HCT116 (cell line): ENCODE measurements at regions not wholly inside any gene's neighbourhood (a gene's known extent, or its start where the extent isn't known, plus 50 kb on each side); places are given as distances from the start of the nearest gene placed in this dataset.

ENCODE experiments used
- ATAC-seq: fragments of 200-7000 bp; cut with Tn5 transposase; 2 replicates; pipeline ENCODE4 v1.9.1; 2020; ENCODE audit warnings: mild to moderate bottlenecking, moderate library complexity
- BruUV-seq: library from RNA; stranded (reverse); fragments of 400-500 nt; replicated peaks from 2 replicates; lab custom pipeline; 2021; lab: Mats Ljungman, UMichigan
- CTCF ChIA-PET: fragments of 300-600 bp; sonication (Branson Sonifier 250); formaldehyde crosslinking; loops from one replicate; lab custom pipeline; 2021; ENCODE audit warnings: antibody characterized with exemption; lab: Charles Lee
- POLR2A ChIA-PET: fragments of 300-600, 350-600 bp; sonication (Branson Sonifier 250); formaldehyde crosslinking; loops from one replicate; lab custom pipeline; 2021; ENCODE audit warnings: antibody characterized with exemption; lab: Charles Lee
- RAD21 ChIA-PET, 2 experiments: fragments of 300-600 bp; sonication (Branson Sonifier 250); formaldehyde crosslinking; loops; one replicate each; lab custom pipeline; 2023; ENCODE audit warnings: low total read pairs in 2 of 2; ENCODE audit not compliant: uncharacterized antibody in 2 of 2, unreplicated experiment in 2 of 2, low non-redundant PET in 1 of 2; lab: Charles Lee
- DNase-seq: peaks from one replicate; pipeline ENCODE4 v3.0.0-alpha.2; 2010; ENCODE audit warnings: low read depth, low spot score
- H2AFZ ChIP-seq: fragments of 200-600 bp; shearing (Covaris generic), sonication (generic); 2 replicates; pipeline ENCODE4 v1.6.1; 2017; ENCODE audit warnings: low read depth, mixed run types, mixed read lengths, antibody characterized with exemption, low read length; ENCODE audit not compliant: poor library complexity, severe bottlenecking
- H3K27ac ChIP-seq: 2 replicates; pipeline ENCODE4 v1.5.1; 2012; ENCODE audit warnings: low read depth, low read length
- H3K27me3 ChIP-seq: fragments of 200-600 bp; sonication (generic); 2 replicates; pipeline ENCODE4 v1.6.1; 2016; ENCODE audit warnings: mixed run types, low read length, mixed read lengths; ENCODE audit not compliant: insufficient read depth
- H3K36me3 ChIP-seq, 2 experiments: fragments of 200-500 bp in 1 of 2; fragments of 200-600 bp in 1 of 2; sonication (Bioruptor generic) in 1 of 2; sonication (generic) in 1 of 2; 2 replicates each; pipeline versions ENCODE4 v1.5.1 to v1.6.1; 2014 to 2016; ENCODE audit warnings: low read length in 2 of 2, inconsistent platforms in 1 of 2, mixed read lengths in 1 of 2, mixed run types in 1 of 2; ENCODE audit not compliant: insufficient read depth in 2 of 2, control insufficient read depth in 1 of 2
- H3K4me1 ChIP-seq, 2 experiments: fragments of 200-600 bp in 1 of 2; sonication (generic) in 1 of 2; 2 replicates each; pipeline versions ENCODE4 v1.5.1 to v1.6.1; 2012 to 2017; ENCODE audit warnings: low read length in 2 of 2, inconsistent platforms in 1 of 2, mild to moderate bottlenecking in 1 of 2, mixed read lengths in 1 of 2, mixed run types in 1 of 2, moderate library complexity in 1 of 2; ENCODE audit not compliant: insufficient read depth in 2 of 2, control insufficient read depth in 1 of 2
- H3K4me2 ChIP-seq: fragments of 200-600 bp; sonication (generic); 2 replicates; pipeline ENCODE4 v1.6.1; 2017; ENCODE audit warnings: mixed run types, low read length, mixed read lengths
- H3K4me3 ChIP-seq, 2 experiments: fragments of 200-600 bp in 1 of 2; sonication (generic) in 1 of 2; replicated peaks in 1 of 2; 2 replicates each; pipeline ENCODE4 v1.5.1; 2011 to 2016; ENCODE audit warnings: low read length in 2 of 2, control low read depth in 1 of 2, low read depth in 1 of 2, mild to moderate bottlenecking in 1 of 2, mixed read lengths in 1 of 2, mixed run types in 1 of 2
- H3K79me2 ChIP-seq: fragments of 200-600 bp; sonication (generic); 2 replicates; pipeline ENCODE4 v1.6.1; 2017; ENCODE audit warnings: mild to moderate bottlenecking, mixed run types, low read length, moderate library complexity, mixed read lengths; ENCODE audit not compliant: insufficient read depth
- H3K9ac ChIP-seq: fragments of 200-600 bp; sonication (generic); 2 replicates; pipeline ENCODE4 v1.6.1; 2016; ENCODE audit warnings: low read length, mixed read lengths
- H3K9me2 ChIP-seq: fragments of 200-600 bp; sonication (generic), shearing (Covaris generic); 2 replicates; pipeline ENCODE4 v1.6.1; 2017; ENCODE audit warnings: mixed run types, mild to moderate bottlenecking, moderate library complexity; ENCODE audit not compliant: insufficient read depth
- H3K9me3 ChIP-seq, 2 experiments: fragments of 200-500 bp in 1 of 2; fragments of 200-600 bp in 1 of 2; sonication (Bioruptor generic) in 1 of 2; sonication (generic) in 1 of 2; 2 replicates each; pipeline ENCODE4 v1.6.1; 2014 to 2017; ENCODE audit warnings: low read length in 2 of 2, mixed read lengths in 2 of 2, inconsistent platforms in 1 of 2, low read depth in 1 of 2, mild to moderate bottlenecking in 1 of 2, mixed run types in 1 of 2, moderate library complexity in 1 of 2; ENCODE audit not compliant: control insufficient read depth in 1 of 2, insufficient read depth in 1 of 2
- H4K20me1 ChIP-seq: fragments of 200-600 bp; sonication (generic), shearing (Covaris generic); 2 replicates; pipeline ENCODE4 v1.6.1; 2017; ENCODE audit warnings: mixed run types, mild to moderate bottlenecking, moderate library complexity; ENCODE audit not compliant: insufficient read depth
- CBX3 ChIP-seq: IDR thresholded peaks from 2 replicates; pipeline ENCODE4 v1.6.1; 2012; ENCODE audit warnings: low read depth
- CTCF ChIP-seq, 3 experiments: fragments of 200-600 bp in 1 of 3; sonication (generic) in 1 of 3; IDR thresholded peaks in 2 of 3; conservative IDR thresholded peaks in 1 of 3; 2 replicates each; pipeline ENCODE4 v1.5.1; 2012 to 2017; ENCODE audit warnings: low read depth in 2 of 3, low read length in 2 of 3, antibody characterized with exemption in 1 of 3, borderline replicate concordance in 1 of 3, control low read depth in 1 of 3, mild to moderate bottlenecking in 1 of 3, mixed read lengths in 1 of 3, mixed run types in 1 of 3, moderate library complexity in 1 of 3; ENCODE audit not compliant: insufficient read depth in 1 of 3
- FOSL1 ChIP-seq: IDR thresholded peaks from 2 replicates; pipeline ENCODE4 v1.6.1; 2012; ENCODE audit warnings: low read depth
- SRF ChIP-seq: IDR thresholded peaks from 2 replicates; pipeline ENCODE4 v1.6.1; 2012; ENCODE audit warnings: low read depth
- TCF7L2 ChIP-seq: IDR thresholded peaks from 2 replicates; pipeline ENCODE4 v1.7.0; 2011; ENCODE audit warnings: borderline replicate concordance, inconsistent platforms; ENCODE audit not compliant: insufficient read depth, insufficient read length; ENCODE audit errors: extremely low read depth
- YY1 ChIP-seq: IDR thresholded peaks from 2 replicates; pipeline ENCODE4 v1.6.1; 2011; ENCODE audit warnings: low read length, low read depth, moderate library complexity, mild to moderate bottlenecking; ENCODE audit not compliant: insufficient replicate concordance; ENCODE audit errors: extremely low read depth
- ZFX ChIP-seq: fragments of 450-650 bp; IDR thresholded peaks from 2 replicates; pipeline ENCODE4 v1.6.1; 2017
- ZNF274 ChIP-seq: fragments of 200-500 bp; sonication (Bioruptor generic); IDR thresholded peaks from 2 replicates; pipeline ENCODE4 v1.6.1; 2014; ENCODE audit warnings: mild to moderate bottlenecking, low read depth, low read length, inconsistent platforms
- intact Hi-C: fragments of 100-400 bp; cut with micrococcal nuclease; formaldehyde crosslinking; loops from 2 replicates; pipeline ENCODE4 v1.10.0; 2022

- no peaks in the 10 kb centered on the region for H3K9me3 ChIP-seq
- ATAC-seq = no peak
- no peaks in the 10 kb centered on the region for H3K36me3 ChIP-seq
- H3K27me3 ChIP-seq = peaks cover 5% of the 10 kb centered on the region; the same call in 1 of the 2 replicates
- TF ChIP-seq CTCF (IDR thresholded peaks at IDR 0.05 in 2 of 3, conservative IDR thresholded peaks at IDR 0.05 in 1 of 3; ENCODE audit: borderline replicate concordance in 1 of 3, insufficient read depth in 1 of 3, low read depth in 2 of 3, low read length in 2 of 3) (no peak), TCF7L2 (no peak), ZNF274 (no peak), CBX3 (no peak), YY1 (no peak), SRF (no peak), ZFX (no peak), FOSL1 (no peak)
- H3K79me2 ChIP-seq = no peaks in the 10 kb centered on the region
- H2AFZ ChIP-seq = no peak overlapping the region
- no peaks in the 10 kb centered on the region for H4K20me1 ChIP-seq
- no peak for DNase-seq
- intact Hi-C loops = no loop called here
- ChIA-PET CTCF (no interaction called here), RAD21 (no interaction called here), POLR2A (no interaction called here)
- H3K9ac ChIP-seq = no peak overlapping the region
- BruUV-seq = no TSS peak
- no peaks in the 10 kb centered on the region for H3K9me2 ChIP-seq
- no peak overlapping the region for H3K27ac ChIP-seq
- no peak overlapping the region for H3K4me3 ChIP-seq
- H3K4me1 ChIP-seq = no peaks in the 10 kb centered on the region
- H3K4me2 ChIP-seq = no peak overlapping the region
Observed at GRCh38 chr2:15864176-15864769, 76.1 kb upstream of the MYCN start.
